DMS79 treated with DMSO at 0.1 percent for 48 hours (cell line): ENCODE measurements at regions not wholly inside any gene's neighbourhood (a gene's known extent, or its start where the extent isn't known, plus 50 kb on each side); places are given as distances from the start of the nearest gene placed in this dataset.

ENCODE experiments used
- DNase-seq: peaks from one replicate; lab custom pipeline; 2025; lab: John Stamatoyannopoulos, UW

DNA sequence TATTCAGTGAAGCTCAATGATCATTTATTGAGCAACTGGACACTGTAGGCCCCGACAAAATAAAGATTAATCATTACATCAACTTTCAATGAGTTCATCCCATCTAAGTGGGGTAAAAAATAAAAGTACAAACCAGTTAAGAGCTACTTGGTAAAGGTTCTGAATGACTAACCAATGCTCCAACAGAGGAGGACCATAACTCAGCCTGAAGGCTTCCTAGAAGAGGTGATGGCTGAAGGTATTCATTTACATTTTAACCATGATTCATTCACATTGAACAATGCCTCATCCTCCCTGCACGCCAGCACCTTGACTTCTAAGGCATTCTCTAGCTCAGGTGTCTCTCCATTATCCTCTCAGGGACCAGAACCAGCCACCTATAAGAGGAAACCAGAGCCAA is 201.4 kb downstream of the ZNF462 start:
- no peak for DNase-seq

DNA sequence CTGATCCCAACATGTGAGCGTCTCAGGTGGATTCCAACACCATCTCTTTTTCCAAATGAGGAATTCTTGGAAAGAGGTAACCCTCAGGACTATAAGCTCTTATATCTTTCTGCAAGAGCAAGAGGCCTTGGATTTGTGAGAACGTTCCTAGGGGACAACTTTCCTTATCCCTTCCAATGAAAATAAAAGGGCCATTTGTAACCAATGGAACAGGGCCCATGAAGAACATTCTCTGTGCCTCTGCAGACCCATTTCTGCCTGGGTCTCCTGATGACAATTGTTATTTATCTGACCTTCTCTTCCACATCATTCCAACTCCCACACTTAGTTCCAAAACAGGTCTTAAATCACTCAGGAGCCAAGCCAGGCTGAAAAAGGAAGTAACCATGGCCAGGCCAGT is 202.6 kb downstream of the ZNF462 start:
- no peak for DNase-seq

DNA sequence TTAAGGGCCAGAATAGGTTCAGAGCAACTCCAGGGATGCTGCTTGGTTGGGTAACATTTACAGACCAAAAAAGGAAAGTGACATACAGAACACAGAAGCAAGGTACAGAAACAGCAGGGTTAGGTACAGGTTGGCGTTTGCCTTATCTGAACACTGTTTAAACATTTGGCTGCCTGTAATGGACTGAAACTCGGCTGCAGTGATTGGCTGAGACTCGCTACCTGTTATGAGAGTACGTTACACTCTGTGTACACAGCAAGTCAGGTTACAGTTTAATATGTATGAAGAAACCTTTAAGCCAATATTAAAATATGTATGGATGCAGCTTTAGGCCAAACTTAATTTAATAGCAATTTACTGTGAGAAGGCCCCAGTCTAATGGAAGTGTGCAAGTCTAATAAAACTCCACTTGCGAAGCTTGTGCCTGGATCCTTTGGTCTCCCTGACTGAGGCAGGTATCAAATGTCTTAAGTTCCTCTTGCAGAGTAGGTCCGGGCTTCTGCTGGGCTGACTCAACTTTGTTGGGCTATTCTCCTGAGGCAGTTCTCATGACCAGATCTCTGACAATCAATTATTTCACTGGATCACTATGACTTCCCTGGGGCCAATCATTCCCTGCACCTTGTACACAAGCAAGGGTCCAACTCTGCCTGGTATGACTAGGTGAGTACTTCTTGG is 204.9 kb downstream of the ZNF462 start:
- DNase-seq: no peak

DNA sequence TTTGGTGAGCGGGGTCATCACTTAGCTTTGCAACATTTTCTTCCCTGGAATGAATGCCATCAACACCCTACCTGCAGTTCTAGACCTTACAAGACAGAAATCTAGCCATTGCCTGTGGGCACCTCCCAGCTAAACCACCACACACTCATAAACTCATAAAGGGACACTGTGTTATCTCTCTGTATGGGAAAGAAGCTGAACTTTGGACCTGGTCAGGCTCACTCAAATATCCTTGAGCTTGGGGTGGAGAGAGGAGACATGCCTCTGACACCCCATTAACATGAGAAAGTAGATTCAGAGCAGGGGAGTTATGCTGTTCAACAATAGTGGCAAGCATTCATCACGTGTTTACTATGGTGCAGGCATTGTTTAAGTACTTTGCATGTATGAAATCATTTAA is 205.6 kb downstream of the ZNF462 start:
- no peak for DNase-seq

DNA sequence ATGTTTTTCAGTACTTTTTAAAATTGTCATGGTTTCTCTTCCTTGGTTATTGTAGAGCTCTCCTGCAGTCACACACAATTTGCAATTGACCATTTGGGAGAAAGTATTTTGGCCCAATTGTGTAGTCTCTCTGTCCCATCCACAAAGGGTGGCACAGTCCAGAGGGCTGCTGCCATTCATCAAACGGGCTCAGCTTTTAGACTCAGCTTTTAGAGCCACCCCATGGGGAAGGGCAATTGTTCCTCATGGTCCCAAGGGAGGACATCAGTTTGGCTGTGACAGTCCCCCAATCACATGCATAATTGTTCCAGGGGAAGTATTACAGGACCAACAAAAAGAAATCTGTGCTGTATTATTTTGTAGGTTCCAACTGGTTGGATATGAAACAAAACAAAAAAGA is 207.6 kb downstream of the ZNF462 start:
- DNase-seq: no peak

DNA sequence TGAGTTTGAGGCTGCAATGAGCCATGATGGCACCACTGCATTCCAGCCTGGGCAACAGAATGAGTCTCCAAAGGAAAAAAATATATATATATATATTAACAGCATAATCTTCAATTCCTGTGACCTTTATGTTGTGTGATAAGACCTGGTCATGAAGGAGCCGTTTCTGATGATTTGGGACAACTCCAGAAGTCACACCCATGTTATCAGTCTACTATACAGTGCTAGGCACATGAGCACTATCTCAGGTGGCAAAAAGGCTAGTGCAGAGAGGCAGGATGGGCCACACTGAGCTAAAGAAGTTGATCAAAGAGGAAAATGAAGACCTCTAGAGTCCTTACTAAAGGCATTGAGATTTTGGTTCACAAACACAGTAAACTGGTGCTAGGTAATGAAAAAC is 205.0 kb upstream of the RAD23B start:
- no peak for DNase-seq

DNA sequence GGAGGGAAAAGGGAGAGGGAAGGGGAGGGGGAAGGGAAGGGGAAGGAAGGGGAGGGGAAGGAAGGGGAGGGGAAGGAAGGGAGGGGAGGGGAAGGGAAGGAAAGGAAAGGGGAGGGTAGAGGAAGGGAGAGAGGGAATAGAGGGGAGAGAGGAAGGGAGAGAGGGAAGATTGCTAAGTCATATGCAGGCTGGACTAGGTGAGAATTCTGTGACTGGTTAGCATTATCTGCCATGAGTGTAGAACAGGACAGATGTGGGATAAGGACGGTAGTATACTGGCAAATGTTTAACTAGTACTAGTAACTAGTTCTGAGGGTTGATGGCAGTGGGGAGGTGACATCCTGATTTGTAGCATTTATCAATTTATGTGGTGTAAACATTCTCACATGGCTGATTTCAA is 203.5 kb upstream of the RAD23B start:
- DNase-seq: no peak

DNA sequence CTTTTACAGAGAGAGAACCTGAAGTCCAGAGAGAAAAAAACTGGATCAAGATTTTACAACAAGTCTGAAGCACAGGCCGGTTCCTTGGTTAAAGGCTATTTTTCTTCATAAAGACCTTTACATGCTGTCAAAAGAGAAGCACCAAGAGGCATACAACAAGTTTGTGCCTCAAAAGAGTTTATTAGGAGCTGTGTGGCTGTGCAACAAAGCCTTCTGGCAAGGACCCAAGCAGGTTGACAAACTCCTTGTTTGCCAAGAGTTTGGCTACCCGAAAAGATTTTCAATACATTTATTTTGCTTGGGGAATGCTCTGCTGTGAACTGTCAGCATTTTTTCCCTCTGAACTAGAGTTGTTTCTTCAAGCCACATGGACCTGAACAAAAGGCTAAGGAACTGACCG is 202.9 kb upstream of the RAD23B start:
- no peak for DNase-seq

DNA sequence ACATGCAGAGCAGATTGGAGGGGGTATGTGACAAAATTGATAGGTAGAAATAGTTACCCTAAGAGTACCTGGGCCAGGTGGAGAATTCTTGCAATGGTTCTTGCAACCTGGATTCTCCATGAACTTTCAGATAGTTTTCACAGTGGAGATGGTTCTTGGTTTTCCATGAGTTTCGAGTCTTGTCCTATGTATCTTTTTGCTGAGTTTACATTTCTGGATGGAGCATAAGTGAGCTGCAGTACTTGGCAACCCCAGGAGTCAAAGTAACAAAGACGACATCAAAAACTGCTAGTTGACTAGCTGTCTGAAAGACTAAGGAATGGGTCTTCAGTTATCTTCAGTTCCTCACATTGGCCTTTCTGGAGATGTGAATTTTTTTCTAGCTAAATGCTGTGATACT is 196.6 kb upstream of the RAD23B start:
- no peak for DNase-seq

DNA sequence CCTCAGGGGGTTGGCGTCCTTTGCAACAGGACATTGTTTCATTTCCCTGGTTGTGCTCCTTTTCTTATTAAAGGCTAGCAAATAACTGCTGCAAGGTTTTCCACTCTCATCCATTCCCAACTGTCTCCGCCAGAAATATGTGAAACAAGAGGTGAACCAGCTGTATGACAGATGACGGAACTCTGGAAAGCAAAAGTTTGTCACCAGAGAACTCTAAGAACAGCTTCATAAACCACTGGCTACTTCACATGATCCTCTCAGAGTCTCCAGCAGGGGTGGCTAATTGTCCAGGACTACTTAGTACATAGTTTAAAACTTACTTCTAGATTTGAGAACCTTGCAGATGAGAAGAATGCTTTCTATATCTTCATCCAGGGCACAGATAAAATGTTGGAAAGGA is 195.9 kb upstream of the RAD23B start:
- no peak for DNase-seq

DNA sequence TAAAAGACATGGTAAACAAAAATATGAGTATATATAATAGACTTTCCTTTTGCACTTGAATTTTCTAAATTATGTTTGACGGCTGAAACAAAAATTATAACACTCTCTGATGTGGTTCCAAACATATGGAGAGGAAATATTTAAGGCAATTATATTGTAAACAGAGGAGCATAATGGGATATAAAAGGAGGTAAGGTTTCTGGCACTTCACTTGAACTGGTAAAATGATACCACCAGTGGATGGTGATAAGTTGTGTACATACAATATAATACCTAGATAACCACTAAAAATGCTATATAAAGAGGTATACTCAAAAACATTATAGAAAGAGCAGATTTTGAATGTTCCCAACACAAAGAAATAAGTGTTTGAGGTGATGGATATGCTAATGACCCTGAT is 192.9 kb upstream of the RAD23B start:
- DNase-seq: no peak

DNA sequence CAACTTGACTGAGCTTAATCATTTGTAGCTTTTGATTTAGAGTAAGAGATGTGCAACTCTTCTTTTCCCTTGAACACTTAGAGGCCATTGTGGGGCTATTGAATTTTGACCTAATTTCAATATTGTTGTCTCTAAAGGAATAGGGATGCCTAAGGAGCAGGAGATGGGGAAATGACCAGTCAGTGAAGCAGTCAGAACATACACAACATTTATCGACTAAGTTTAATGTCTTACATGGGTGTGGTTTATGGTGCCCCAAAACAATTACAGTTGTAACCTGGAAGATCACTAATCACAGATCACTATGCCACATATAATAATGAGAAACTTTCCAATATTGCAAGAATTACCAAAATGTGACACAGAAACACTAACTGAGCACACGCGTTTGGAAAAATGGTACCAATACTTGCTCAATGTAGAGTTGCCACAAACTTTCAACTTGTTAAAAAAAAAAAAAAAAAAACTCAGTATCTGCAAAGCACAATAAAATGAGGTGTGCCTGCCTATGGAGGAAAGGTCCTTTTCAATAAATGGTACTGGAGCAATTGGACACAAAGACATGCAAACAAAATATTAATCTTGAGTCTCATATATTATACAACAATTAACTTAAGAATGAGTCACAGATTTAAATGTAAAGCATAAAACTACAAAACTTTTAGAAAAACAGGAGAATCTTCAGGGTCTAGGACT is 189.6 kb upstream of the RAD23B start:
- DNase-seq: no peak

DNA sequence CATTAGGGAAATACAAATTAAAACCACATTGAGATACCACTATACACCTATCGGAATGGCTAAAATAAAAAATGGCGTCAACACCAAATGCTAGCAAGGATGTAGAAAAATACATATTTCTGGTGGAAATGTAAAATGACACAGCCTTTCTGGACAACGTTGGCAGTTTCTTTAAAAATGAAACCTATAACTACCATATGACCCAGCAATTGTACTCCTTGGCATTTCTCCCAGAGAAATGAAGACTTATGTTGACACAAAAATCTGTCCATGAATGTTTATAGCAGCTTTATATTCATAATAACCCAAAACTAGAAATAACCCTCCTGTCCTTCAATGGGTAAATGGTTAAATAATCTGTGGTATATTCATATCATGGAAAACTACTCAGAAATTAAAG is 188.7 kb upstream of the RAD23B start:
- no peak for DNase-seq

DNA sequence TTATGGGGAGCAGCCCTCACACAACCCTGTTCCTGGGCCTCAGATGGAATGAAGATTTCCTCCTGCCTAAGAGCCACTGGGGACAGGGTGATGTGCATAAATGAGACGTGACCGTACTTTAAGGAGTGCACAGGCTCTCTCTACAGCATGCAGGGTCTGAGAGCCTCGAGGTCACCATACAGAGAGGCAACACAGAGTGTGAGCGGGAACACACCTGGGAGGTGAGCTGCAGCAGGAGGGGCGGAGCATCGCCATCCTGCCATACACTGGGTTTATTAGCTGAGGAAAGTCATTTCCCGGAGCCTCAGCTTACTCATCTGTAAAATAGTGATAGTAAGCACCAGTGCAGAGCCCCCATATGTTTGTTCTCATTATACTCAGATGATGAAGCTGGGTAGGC is 182.5 kb upstream of the RAD23B start:
- DNase-seq: no peak

DNA sequence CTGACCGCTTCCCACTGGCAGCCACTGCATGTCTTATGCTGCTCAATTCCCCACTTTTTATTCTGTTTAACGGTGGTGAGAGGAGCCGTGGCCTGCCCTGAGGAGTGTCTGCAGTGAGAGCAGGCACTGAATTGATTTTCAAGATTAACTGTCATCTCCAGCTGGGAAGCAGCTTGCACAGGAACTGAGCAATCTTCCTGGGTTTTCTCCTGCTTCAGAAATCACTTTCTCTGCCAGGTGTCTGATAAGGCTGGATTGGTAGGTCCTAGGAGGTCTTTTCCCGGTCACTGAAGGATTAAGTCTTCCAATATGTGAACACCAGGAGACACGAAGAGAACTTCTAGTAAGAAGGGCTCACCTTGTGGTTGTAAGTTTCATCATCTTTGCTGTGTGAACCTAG is 181.1 kb upstream of the RAD23B start:
- no peak for DNase-seq

DNA sequence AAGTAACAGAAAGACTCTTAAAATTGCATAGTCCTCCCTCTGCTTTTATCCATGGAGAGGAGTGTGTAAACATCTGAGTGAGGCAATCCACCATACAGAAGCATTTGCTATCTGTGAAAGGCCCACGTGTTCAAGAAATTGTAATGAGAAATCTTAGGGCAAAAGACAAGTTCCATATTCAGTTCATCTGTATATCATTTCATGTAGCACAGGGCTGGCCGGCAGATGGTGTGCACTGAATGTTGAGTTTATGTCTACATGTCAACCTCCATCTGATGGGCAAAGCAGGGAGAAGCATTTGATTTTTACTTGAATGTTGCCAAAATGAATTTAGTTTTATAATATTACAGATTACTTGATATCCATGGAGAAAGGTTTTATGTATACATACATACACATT is 179.5 kb upstream of the RAD23B start:
- DNase-seq: no peak

DNA sequence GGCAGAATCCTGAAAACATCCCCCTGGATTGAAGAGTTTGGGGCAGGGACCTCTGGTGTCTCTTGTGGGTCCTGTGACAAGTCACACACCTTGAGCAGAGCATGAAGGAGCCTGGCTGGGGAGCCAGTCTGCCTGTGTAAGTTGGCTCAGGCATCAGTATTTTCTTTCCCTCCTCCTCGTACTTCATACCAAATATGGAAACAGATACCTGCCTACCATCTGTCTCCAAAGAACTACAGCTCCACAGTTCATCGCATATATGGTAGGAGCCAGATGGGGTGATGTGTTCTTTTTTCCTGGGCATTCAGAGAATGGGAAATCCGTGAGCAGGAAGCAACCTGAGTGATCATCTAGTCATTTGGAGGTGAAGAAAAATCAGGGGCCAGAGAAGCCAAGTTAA is 177.3 kb upstream of the RAD23B start:
- DNase-seq: no peak

DNA sequence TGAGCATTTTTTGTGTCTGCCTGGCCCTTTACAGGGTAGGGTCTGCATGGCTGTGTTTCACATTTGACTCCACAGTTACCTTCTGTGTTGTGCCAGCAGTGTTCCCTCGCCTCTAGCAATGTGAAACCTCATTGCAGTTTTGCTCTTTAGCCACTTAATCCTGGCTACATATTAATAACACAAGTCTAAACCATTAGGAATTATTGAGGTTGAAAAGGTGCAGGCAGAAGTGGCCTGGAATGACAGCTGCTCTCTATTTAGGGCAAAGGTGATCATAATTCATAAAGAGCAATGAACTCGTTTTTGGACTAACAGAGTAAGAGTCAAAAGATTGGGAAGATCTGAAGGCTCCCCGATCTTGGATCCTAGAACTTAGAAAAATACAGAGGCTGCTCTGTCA is 176.7 kb upstream of the RAD23B start:
- DNase-seq: no peak

DNA sequence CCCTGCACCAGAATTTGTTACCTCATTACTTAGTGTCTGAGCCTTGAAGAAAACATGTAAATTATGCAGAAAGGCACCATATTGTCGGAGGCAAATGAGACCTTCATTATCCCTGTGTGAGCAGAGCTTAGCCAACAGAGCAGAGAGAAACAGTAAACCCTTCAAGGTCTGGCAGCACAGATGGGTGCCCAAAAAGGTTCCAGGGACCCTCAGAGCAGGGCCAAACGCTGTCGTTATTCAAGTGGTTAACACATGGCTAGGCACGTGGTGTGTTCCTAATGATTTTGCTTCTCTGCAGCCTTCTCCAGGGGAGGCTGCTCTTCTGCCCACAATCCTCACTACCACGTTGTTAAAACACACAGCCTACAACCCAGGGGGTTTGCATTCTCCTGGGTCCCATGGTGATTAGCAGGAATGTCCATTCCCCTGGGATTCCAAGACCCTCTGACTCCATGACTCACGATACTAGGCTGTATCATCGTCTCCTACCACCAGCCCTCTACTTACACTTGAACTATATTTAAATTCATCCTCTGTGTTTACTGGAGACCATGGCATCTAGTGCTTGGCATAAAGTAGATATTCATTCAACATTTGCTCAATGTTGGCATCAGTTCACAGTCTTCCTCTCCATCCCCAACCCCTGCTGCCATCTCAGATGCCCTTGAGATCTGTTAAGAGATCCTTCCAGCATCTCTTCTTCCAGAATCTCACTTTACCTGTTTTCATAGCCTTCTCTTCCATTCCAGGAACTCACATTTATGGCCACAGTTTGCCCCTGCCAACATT is 174.5 kb upstream of the RAD23B start:
- DNase-seq: no peak

DNA sequence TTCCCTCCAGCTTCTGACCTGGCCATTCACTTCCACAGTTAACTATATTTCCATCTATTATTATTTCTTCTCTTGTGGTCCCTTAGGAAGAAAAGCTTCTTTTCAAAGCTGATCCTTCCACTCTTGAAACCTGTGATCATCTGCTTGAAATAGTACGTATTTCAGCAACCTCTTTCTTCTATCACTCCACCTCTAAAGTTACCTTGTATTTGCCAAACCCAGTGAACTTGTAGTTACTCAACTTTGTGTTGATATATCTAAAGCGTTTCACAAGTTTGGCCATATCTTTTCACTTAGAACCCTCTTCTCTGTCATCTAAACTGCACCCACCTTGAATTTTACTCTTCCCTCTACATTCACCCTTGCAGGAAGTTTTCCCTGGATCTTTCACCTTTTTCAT is 173.8 kb upstream of the RAD23B start:
- DNase-seq: no peak

DNA sequence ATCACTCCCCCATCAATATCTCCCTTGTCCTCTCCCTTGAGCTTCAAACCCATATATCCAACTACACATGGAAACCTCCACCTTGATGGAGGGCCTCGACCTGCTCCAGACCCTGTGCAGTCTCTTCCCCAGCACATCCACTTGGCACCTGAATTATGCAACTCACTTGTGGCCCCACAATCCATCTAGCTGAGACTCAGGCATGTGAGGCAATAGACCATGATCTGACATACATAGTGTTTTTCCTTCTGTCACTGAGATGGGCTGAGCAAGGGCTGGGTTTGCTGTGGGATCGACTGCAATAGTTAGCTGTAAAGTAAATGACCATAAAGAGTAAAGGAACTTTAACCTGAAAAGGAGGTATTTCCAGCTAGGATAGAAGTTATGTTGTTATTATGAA is 172.9 kb upstream of the RAD23B start:
- no peak for DNase-seq

DNA sequence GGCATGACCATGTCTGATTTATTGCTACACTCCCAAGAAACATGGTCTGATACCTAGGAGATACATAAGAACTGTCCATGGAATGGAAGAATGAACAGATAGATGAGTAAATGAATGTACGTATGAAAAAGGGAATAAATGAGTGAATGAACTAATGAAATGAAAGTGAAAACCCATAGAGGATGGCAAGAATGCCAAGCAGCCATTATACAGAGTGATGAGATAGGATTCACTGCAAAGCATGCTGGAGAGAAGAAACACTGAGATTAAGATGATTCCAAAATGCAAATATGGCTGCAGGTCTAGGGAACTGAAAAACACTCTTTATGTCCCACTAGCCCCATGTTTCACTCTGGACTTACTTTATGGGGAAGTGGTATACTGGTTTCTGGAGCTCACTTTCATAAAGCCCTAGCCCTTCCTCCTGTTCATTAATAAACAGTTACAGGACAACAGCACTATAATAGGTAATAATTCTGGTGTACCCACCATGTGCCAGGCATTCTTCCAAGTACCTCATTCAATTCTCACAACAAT is 170.3 kb upstream of the RAD23B start:
- DNase-seq: no peak
